KBM-7 (cell line): ENCODE measurements at regions not wholly inside any gene's neighbourhood (a gene's known extent, or its start where the extent isn't known, plus 50 kb on each side); places are given as distances from the start of the nearest gene placed in this dataset.

Source experiments
- DNase-seq: peaks from one replicate; pipeline ENCODE4 v3.0.0-alpha.2; 2015
- in situ Hi-C: fragments of 300-500 bp; cut with MboI; formaldehyde crosslinking; loops from 2 replicates; pipeline ENCODE4 v1.14.3; 2020; ENCODE audit warnings: low sequenced_read_pairs, low pct_unique_long_range_greater_than_20kb, mixed read lengths

- no peak for DNase-seq
- in situ Hi-C loops = no loop called here
Measured at GRCh38 chr14:71682337-71682736, 249.9 kb upstream of the RGS6 start.

DNA sequence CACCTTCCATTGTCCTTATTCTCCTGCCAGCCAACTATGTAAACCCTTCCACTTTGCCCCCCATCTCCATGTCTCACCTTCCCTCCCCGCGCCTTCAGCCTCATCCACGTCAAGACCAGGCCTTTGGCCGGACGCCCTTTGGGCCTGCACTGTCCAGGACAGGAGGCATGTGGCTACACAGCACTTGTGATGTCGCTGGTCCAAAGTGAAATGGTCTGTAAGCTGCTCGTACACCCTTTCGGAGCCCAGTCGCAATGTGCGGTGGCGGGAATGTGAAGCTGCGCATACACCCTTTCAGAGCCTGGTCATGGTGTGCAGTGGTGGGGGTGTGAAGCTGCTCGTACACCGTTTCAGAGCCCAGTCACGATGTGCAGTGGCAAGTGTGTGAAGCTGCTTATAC, 247.9 kb upstream of the RGS6 start:
- DNase-seq = no peak
- in situ Hi-C loops = no loop called here

GRCh38 chr14:71686677-71687076, 245.6 kb upstream of the RGS6 start:
- in situ Hi-C loops = no loop called here
- DNase-seq = no peak

DNA sequence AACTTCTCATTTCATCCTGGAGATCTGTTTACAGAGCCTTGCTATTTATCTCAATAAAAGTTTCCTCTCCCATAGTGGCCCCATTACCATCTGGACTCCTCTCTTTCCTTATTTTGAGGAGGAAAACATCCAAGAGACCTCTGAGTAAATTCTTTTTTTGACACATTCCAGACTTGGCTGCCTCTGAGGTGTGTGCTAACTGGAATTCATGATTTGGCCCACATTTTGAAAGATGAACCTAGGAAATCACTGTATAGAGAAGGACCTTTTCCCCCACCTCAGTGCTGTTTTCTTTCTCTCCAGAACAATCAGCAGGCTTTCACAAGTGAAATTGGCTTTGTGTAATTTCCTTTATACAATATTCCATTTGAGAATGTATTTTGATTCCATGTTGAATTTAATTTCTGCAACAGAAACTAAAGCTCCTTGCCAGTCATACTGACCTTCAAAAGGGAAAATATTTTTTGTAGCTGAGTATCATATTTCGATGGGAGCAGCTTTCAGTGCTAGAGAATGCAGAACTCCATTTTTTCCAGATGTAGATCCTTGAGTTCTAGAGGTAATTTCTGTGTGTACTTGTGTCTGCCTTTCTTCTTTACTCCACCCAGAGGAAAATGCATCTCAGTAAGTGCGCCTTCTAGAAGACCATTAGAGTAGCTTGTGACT, 244.9 kb upstream of the RGS6 start:
- in situ Hi-C loops = no loop called here
- no peak for DNase-seq

DNA sequence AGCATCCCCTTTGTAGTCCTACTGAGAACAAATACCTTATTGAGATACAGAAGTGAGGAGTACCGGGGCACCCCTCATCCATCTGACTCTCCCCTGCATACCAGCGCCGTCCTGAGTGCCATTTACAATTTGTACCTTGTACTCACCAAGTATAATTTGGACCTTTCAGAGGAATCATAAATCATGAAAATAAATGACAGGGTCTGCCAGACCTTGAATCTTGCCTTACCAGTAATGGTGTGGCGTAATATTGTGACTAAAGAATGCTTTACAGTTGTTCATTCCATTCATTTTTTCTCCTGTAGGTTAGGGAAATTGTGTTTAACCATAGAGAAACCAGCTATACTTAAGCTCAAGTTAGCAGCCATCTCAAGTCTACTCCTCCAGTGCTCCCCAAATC, 243.7 kb upstream of the RGS6 start:
- in situ Hi-C loops = no loop called here
- no peak for DNase-seq

DNA sequence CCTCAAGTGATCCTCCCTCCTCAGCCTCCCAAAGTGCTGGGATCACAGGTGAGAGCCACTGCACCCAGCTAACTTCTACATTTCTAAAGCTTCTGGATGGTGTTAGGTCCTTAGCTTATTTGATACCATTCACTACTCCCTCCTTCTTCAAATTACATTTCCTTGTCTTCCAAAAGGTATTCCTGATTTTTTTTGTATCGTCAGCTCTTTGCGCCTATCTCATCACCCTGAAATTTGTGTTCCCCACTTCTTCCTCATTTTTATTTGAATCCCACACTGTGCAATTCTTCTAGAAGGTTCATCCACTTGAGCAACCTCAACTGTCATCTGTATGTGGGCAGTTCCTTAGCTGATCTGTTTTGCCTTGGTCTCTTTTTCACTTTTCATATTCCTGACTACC, 241.8 kb upstream of the RGS6 start:
- in situ Hi-C loops = no loop called here
- DNase-seq = no peak

DNA sequence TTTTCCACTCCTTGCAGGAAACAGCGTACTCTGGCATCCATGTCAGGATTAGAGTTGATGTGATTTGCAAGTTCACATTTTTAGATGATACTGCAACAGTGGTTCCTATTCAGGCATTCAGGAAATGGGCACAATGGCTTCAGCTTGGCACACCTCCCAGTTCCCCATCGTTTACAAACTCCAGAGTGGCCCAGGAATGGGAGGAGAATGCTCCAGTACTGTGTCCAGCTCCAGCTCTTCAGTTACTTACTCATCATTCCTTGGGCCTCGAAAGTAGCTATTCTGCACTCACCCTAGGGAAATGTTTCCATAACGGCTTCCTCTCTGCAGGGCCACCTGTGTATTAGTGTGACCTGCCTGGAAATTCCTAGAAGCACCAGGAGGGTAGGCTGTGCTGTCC, 239.7 kb upstream of the RGS6 start:
- no peak for DNase-seq

GRCh38 chr14:71693381-71693780, 238.8 kb upstream of the RGS6 start:
- in situ Hi-C loops = no loop called here
- no peak for DNase-seq

More for the DNA sequence above, 239.7 kb upstream of the RGS6 start:
- in situ Hi-C loops = no loop called here

DNA sequence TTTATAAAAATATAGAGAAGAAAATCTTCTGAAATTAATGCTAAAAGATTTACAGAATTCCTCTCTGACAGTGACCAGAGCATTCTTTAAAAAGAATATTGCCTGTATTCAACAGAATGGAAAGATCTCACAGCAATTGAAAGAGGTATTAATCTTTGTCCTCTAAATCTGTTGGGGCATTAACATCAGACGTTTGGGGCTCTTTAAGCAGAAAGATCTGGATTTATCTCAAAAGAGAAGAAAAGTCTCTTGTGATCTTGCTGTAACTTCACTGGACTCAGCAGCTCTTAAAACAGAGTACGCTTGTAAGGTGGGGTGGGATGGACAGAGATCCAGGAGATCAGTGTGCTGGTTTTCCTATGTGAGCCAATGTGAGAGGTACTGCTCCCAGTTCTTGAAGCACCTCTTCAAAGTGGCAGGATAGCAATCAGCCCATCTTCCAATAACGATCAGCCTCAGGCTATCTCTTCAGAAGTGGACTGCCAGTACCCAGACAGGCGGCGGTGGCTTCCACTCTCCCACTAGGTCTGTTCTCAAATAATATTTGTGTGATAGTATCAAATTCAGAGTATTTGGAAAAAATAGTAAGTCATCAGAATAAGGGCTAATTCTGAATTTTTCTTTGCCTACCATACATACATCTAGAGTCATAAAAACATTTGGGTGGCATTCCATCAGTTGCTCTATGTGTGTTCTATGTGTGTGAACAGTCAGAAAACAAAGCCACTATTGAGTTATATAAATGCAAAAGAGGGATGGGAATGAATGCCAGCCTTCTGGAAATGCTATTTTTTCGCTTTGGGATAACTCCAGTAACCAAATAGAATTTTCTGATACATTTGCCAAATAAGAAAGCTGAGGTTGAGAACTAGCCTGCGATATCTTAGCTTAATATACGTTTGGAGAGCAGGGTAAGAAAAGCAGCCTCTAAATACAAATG, 237.4 kb upstream of the RGS6 start:
- in situ Hi-C loops = no loop called here
- DNase-seq = no peak

DNA sequence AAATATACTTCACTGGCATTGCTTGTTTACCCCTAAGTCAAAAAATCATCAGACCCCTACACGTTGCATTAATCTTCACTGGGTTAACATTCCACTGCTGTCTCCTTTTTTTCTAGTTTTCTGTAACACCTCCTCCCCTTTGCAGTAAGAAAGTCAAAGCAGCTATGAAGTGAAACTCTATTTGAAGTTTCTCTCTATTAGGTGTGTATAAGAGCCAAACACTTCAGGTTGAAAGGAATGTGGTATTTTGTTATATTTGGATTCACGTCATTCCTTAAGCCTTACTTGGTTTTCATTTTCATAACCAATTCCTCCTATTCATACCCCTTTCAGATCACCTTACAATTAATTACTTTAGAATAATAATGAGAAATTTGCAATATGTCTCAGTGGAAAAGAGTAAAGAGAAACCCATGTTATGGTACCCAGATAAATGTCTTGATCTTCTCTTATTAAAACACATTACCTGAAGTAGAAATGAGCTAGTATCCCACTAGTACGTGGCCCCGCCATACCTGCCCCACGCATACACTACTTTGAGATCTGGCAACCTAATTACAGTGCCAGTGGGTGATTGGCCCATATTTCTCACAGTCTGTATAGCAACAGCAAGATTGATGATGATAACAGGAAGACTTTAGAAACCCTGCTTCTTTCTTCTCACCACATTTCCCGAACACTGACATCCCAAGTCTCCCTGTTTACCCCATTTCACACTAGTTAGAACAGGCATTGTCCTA, 236.4 kb upstream of the RGS6 start:
- DNase-seq = no peak
- in situ Hi-C loops = no loop called here

- DNase-seq = no peak
- in situ Hi-C loops = no loop called here
Measured at GRCh38 chr14:71698027-71698426, 234.2 kb upstream of the RGS6 start.

DNA sequence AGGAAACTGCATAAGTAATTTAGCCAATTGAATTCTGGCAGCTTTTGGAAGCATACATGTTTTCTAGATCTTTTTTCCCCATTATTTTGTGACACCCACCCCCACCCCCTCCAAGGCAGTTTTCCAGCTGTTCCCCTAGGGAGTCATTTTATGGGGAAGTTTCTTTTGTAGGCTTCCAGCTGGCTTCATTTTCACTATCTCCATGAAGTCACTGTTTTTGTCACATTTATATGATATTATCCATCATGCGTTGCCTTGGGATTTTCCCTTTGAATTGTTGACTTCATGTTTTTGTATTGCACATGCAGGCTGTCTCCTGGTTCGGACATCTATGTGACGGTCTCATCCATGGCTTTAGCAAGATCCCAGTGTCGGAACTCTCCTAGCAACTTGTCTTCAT, 233.6 kb upstream of the RGS6 start:
- DNase-seq = no peak
- in situ Hi-C loops = no loop called here

DNA sequence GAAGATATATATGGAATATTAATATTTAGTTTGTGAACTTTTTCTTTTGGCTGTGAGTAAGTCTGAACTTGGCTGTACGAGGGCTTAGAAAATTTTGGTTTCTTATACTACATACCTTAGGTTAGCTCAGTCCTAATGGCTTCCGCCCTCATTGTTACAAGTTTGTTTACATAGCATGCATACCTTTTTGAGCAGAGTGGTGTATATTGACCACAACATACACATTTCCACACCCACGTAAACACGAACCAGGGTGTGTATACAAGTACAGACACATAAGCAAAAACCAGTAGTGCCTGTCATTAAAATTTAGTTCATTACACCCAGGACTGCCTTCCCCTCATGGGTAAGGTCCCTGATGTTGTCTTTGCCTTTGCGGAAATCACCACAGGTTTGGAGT, 230.2 kb upstream of the RGS6 start:
- in situ Hi-C loops = no loop called here
- DNase-seq = no peak

GRCh38 chr14:71702786-71703185, 229.4 kb upstream of the RGS6 start:
- DNase-seq = no peak
- in situ Hi-C loops = no loop called here

GRCh38 chr14:71703477-71703876, 228.8 kb upstream of the RGS6 start:
- in situ Hi-C loops = no loop called here
- DNase-seq = no peak

DNA sequence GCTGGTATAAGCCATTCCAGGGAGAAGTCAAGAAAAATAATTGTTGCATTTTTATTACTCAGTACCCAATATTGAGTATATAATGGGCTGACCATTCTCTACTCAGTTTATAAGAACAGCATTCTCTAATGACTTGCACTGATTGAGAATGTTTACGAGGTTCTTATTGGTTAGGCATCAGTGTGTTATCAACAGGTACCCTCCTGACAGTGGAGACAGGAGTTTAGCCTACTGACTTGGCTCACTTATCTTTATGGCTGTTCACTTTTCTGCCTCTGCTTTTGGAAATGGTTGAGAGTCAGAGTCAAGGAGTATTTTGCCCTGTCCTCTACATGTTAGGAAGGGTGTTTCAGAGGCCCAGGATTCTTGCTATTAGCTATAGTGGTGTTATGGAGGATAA, 228.0 kb upstream of the RGS6 start:
- in situ Hi-C loops = no loop called here
- DNase-seq = no peak

GRCh38 chr14:71705460-71705859, 226.8 kb upstream of the RGS6 start:
- DNase-seq = no peak
- in situ Hi-C loops = no loop called here

DNA sequence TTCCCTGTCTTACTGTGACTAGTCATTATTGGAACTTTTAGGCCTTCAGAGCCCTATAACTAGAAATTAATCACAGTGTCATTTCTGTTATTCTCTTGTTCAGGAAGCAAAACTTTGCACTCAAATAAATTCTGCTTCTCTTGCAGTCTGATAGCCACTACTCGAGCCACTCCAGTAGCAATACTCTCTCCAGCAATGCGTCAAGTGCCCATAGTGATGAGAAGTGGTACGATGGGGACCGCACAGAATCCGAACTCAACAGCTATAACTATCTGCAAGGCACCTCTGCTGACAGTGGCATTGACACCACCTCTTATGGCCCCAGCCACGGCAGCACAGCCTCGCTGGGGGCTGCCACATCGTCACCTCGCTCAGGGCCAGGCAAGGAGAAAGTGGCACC, 223.2 kb upstream of the RGS6 start:
- no peak for DNase-seq
- in situ Hi-C loops = no loop called here

DNA sequence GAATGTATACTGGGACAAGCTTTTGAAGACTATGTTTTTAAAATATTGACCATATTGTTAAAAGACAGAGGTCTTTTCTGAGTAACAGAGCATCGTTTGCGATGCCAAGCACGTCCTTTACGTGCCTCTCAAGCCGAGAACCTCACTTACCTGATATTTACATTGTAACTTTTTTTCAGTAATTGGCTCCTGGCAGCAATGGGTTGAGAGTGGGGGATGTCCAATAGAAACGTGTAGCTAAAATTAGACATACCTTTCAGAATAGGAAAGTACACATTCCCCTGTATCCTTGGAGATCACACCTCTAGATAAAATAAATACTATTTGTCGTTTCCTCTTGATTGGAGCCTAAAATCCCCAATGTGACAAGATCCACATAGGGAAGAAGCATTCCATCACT, 222.2 kb upstream of the RGS6 start:
- DNase-seq = no peak
- in situ Hi-C loops = no loop called here

DNA sequence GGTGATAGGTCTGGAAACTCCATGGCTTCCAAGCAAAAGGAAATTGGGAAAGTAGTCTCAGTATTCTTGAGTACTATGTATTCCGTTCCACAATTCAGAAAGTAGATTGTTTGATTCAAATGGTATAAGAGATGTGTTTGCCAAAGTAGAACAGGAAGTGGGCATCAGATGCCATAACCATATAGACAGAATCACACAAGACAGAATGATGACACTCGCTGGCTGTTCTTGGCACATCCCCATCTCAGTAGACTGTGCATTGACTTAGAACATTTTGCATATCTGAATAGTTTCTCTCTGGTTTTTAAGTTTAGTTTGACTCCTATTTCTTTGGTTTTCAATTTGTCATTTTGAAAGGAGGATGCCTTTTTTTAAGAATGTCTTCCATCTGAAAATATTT, 221.1 kb upstream of the RGS6 start:
- in situ Hi-C loops = no loop called here
- no peak for DNase-seq
